Ovary (tissue), 7 donors: ENCODE measurements at regions not wholly inside any gene's neighbourhood (a gene's known extent, or its start where the extent isn't known, plus 50 kb on each side); places are given as distances from the start of the nearest gene placed in this dataset.

ENCODE experiments used
- DNase-seq, 5 donors: peaks; one replicate each; pipeline ENCODE4 v3.0.0-alpha.2; 2019 to 2020
- H3K27ac ChIP-seq, 2 donors: fragments of 200-600 bp; one replicate each; pipeline versions ENCODE4 v1.5.1 to v1.8.0; 2019 to 2022
- H3K27me3 ChIP-seq: fragments of 200-600 bp; one replicate; pipeline ENCODE4 v1.8.0; 2022
- H3K36me3 ChIP-seq: fragments of 200-600 bp; sonication (generic); one replicate; pipeline ENCODE4 v1.5.1; 2019
- H3K4me1 ChIP-seq: one replicate; pipeline ENCODE4 v1.8.1; 2013; ENCODE audit warnings: mild to moderate bottlenecking, moderate library complexity; ENCODE audit not compliant: insufficient read depth
- H3K4me3 ChIP-seq: fragments of 200-600 bp; sonication (generic); one replicate; pipeline ENCODE4 v1.5.1; 2017
- H3K9me3 ChIP-seq, 2 donors: fragments of 200-600 bp in 1 of 2; sonication (generic) in 1 of 2; one replicate each; pipeline versions ENCODE4 v1.5.1 to v1.8.1; 2013 to 2019; ENCODE audit warnings: mild to moderate bottlenecking in 1 of 2, moderate library complexity in 1 of 2
- CTCF ChIP-seq, 3 donors: fragments of 450-650 bp in 2 of 3; fragments of 200-600 bp in 1 of 3; IDR thresholded peaks; one replicate each; pipeline versions ENCODE4 v1.5.1 to v1.8.0; 2016 to 2022; ENCODE audit warnings: antibody characterized with exemption in 3 of 3, mild to moderate bottlenecking in 1 of 3
- EP300 ChIP-seq: sonication (generic); formaldehyde crosslinking; IDR thresholded peaks from one replicate; pipeline ENCODE4 v1.6.1; 2017; ENCODE audit warnings: antibody characterized with exemption
- POLR2A ChIP-seq: fragments of 450-650 bp; IDR thresholded peaks from one replicate; pipeline ENCODE4 v1.6.1; 2017; ENCODE audit warnings: antibody characterized with exemption, mild to moderate bottlenecking, moderate library complexity
- WGBS, 3 donors: extraction: QIAGEN DNeasy Blood & Tissue Kit in 1 of 3; methylation state at CpG; one replicate each; pipeline versions ENCODE4 v1.1.5 to v1.1.7; 2013 to 2017; 5-methylcytosine and 5-hydroxymethylcytosine counted together
- intact Hi-C, 4 donors: fragments of 100-400 bp; cut with DNase I; formaldehyde crosslinking; loops; one replicate each; pipeline versions ENCODE4 v1.11.0 to v1.15.1; 2022 to 2023
- donor health status: DM: no; HTN: no; CAD: no; lungs with moderate emphysema.
- donor health status: DM: no; HTN: no; CAD: no.
- donor health status: Bipolar disorder and iron deficiency.
- donor health status: DM: no; HTN: no; CAD: no.
- donor health status: DM: yes; HTN: yes; CAD: no.

GRCh38 chr16:85300406-85300968 lies 188.2 kb upstream of the CIBAR2 start:
- Histone ChIP-seq H3K9me3 (no peaks in the 10 kb centered on the region), H3K4me3 (no peak overlapping the region), H3K27ac (no peak overlapping the region), H3K4me1 (peaks cover 1% of the 10 kb centered on the region), H3K27me3 (no peaks in the 10 kb centered on the region), H3K36me3 (no peaks in the 10 kb centered on the region)
- 89 to 91% (median 90%) methylated on average over 20 of the region's 20 CpGs for WGBS, 3 donors
- intact Hi-C loops = no loop called here
- TF ChIP-seq CTCF (IDR thresholded peaks at IDR 0.05) = no peak
- TF ChIP-seq EP300 = no peak
- TF ChIP-seq POLR2A = no peak
- DNase-seq = no peak

DNA sequence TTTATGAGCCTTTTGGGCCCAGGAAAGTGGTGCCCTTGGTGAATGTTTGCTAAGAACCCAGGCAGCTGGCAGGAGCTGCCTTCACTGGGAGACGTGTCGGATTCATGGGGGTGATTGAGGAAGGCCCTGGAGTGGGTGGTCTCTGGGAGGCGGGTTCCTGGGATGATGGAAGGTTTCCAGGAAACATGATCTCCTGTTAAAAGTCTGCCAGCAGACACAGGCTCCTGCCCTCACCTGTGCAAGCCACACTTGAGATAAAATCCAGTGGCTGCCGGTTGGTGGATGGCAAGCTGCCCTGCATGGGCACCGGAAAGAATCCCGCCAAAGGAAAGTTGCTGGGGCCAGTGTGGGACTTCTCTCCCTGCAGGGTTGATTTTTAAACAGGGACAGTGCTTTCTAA lies 189.0 kb upstream of the CIBAR2 start:
- H3K4me3 ChIP-seq = no peak overlapping the region
- 76 to 85% (median 84%) methylated on average over 6 of the region's 6 CpGs for WGBS, 3 donors
- DNase-seq = no peak
- TF ChIP-seq CTCF (IDR thresholded peaks at IDR 0.05) (no peak), EP300 (no peak), POLR2A (no peak)
- H3K27me3 ChIP-seq = no peaks in the 10 kb centered on the region
- intact Hi-C loops = no loop called here
- H3K9me3 ChIP-seq = no peaks in the 10 kb centered on the region
- no peaks in the 10 kb centered on the region for H3K36me3 ChIP-seq
- peaks cover 4% of the 10 kb centered on the region for H3K4me1 ChIP-seq
- H3K27ac ChIP-seq = no peak overlapping the region

GRCh38 chr16:85302018-85302847 lies 190.0 kb upstream of the CIBAR2 start:
- intact Hi-C loops = no loop called here
- Histone ChIP-seq H3K4me3 (no peak overlapping the region), H3K27ac (no peak overlapping the region), H3K36me3 (no peaks in the 10 kb centered on the region), H3K9me3 (no peaks in the 10 kb centered on the region), H3K4me1 (peaks cover 7% of the 10 kb centered on the region), H3K27me3 (no peaks in the 10 kb centered on the region)
- WGBS, 3 donors = 46 to 53% (median 51%) methylated on average over 24 of the region's 24 CpGs
- TF ChIP-seq POLR2A (no peak), CTCF (IDR thresholded peaks at IDR 0.05) (no peak), EP300 (no peak)
- DNase-seq = no peak

- no peaks in the 10 kb centered on the region for H3K9me3 ChIP-seq
- no peak for DNase-seq
- no peaks in the 10 kb centered on the region for H3K27me3 ChIP-seq
- H3K4me1 ChIP-seq = peaks cover 7% of the 10 kb centered on the region
- H3K27ac ChIP-seq = no peak overlapping the region
- intact Hi-C loops = no loop called here
- WGBS, 3 donors = 65 to 70% (median 68%) methylated on average over 26 of the region's 26 CpGs
- TF ChIP-seq POLR2A (no peak), EP300 (no peak), CTCF (IDR thresholded peaks at IDR 0.05) (no peak)
- H3K4me3 ChIP-seq = no peak overlapping the region
- no peaks in the 10 kb centered on the region for H3K36me3 ChIP-seq
These were observed 190.6 kb upstream of the CIBAR2 start for GRCh38 chr16:85302848-85303353.
